ENCODE measurements at regions not wholly inside any gene's neighbourhood (a gene's known extent, or its start where the extent isn't known, plus 50 kb on each side); places are given as distances from the start of the nearest gene placed in this dataset.

DNA sequence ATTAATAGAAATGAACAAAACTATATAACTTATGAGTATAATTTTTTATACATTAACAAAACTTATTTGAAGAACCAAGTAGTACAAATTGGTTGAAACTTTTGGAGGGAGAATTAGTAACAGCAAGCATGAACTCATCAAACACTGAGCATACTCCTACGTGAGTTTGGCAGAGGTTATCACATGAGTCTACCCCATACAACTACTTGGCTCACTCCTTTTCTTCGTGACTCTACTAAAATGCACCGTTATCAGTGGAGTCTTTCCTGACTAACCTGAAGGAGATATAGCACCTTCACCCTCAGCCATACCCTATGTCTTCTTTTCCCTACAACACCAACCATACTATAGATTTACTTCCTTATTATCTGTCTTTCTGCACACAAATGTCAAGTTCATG, 794.2 kb downstream of the TFAP2A start:
- POLR2A ChIA-PET, result no interaction called here
- no peaks in the 10 kb centered on the region for H4K20me1 ChIP-seq (replicated peaks; ENCODE audit: control insufficient read depth, extremely low read depth, insufficient read depth, low read length)
- H3K9me1 ChIP-seq (replicated peaks; ENCODE audit: control insufficient read depth, extremely low read depth, insufficient read depth, low read length), result no peaks in the 10 kb centered on the region
- H2AFZ ChIP-seq (ENCODE audit: low read depth, low read length), result no peak overlapping the region
- dilution Hi-C loops (cut with MboI; ENCODE audit: extremely low pct_ligation_motif_present, low sequenced_read_pairs) (no loop called here), intact Hi-C loops (cut with micrococcal nuclease) (no loop called here)
- no peak overlapping the region for H3K4me3 ChIP-seq (replicated peaks in 1 of 3; ENCODE audit: insufficient read depth in 1 of 3, low read depth in 1 of 3, low read length in 3 of 3)
- BruUV-seq (replicated peaks), result no TSS peak
- H3K9ac ChIP-seq (replicated peaks; ENCODE audit: extremely low read depth, insufficient read depth, low read length), result no peak overlapping the region
- TF ChIP-seq POLR2AphosphoS5 (IDR thresholded peaks at IDR 0.05; ENCODE audit: insufficient read depth, low read depth, low read length), result no peak
- no peaks in the 10 kb centered on the region for H3K27me3 ChIP-seq (ENCODE audit: control insufficient read depth in 2 of 2, insufficient read depth in 2 of 2, low read length in 2 of 2)
- no peaks in the 10 kb centered on the region for H3K79me2 ChIP-seq (ENCODE audit: control insufficient read depth, insufficient read depth, low read length)
- H3K27ac ChIP-seq (ENCODE audit: insufficient read depth, low read depth, low read length), result no peak overlapping the region
- FAIRE-seq (no peak), DNase-seq (ENCODE audit: low read depth, low spot score) (no peak)
- CTCF ChIA-PET, result interaction anchor here (0.9 kb wide), 1 partner anchor 9 kb away, joined by 6 read pairs; no protein-coding TSS in a partner anchor
- no peaks in the 10 kb centered on the region for H3K4me1 ChIP-seq (ENCODE audit: control insufficient read depth, extremely low read depth, insufficient read depth, low read length)
- H3K36me3 ChIP-seq (ENCODE audit: control insufficient read depth in 2 of 2, extremely low read depth in 1 of 2, insufficient read depth in 2 of 2, low read length in 2 of 2), result no peaks in the 10 kb centered on the region
- H3K4me2 ChIP-seq (ENCODE audit: insufficient read depth, low read length), result no peak overlapping the region
- H3K9me3 ChIP-seq (replicated peaks; ENCODE audit: control insufficient read depth, insufficient read depth, low read length), result peaks cover 2% of the 10 kb centered on the region

GRCh38 chr6:9620263-9620662, 794.6 kb downstream of the TFAP2A start:
- TF ChIP-seq JUN (IDR thresholded peaks at IDR 0.05; ENCODE audit: borderline replicate concordance, insufficient read depth, insufficient read length, low read depth) (no peak), FOS (IDR thresholded peaks at IDR 0.05; ENCODE audit: borderline replicate concordance, insufficient read depth, low read length) (no peak), POLR2AphosphoS5 (IDR thresholded peaks at IDR 0.05; ENCODE audit: insufficient read depth, low read depth, low read length) (no peak), CTCF (IDR thresholded peaks at IDR 0.05; ENCODE audit: extremely low read depth in 1 of 2, insufficient read depth in 1 of 2, low read depth in 1 of 2, low read length in 2 of 2) (no peak), POLR2A (IDR thresholded peaks at IDR 0.05; ENCODE audit: low read depth, low read length) (no peak), GATA2 (IDR thresholded peaks at IDR 0.05; ENCODE audit: insufficient read depth, insufficient read length, low read depth, low read length) (no peak), EZH2 (IDR thresholded peaks at IDR 0.05; ENCODE audit: borderline replicate concordance, low read depth, low read length, severe bottlenecking) (no peak), MAX (IDR thresholded peaks at IDR 0.05; ENCODE audit: insufficient read depth, insufficient read length) (no peak), MYC (IDR thresholded peaks at IDR 0.05; ENCODE audit: low read depth, low read length) (no peak)
- FAIRE-seq (no peak), DNase-seq (ENCODE audit: low read depth, low spot score) (no peak)
- no peak overlapping the region for H3K9ac ChIP-seq (replicated peaks; ENCODE audit: extremely low read depth, insufficient read depth, low read length)
- peaks cover 2% of the 10 kb centered on the region for H3K9me3 ChIP-seq (replicated peaks; ENCODE audit: control insufficient read depth, insufficient read depth, low read length)
- H3K4me1 ChIP-seq (ENCODE audit: control insufficient read depth, extremely low read depth, insufficient read depth, low read length), result no peaks in the 10 kb centered on the region
- H2AFZ ChIP-seq (ENCODE audit: low read depth, low read length), result no peak overlapping the region
- no peaks in the 10 kb centered on the region for H4K20me1 ChIP-seq (replicated peaks; ENCODE audit: control insufficient read depth, extremely low read depth, insufficient read depth, low read length)
- no peak overlapping the region for H3K4me2 ChIP-seq (ENCODE audit: insufficient read depth, low read length)
- H3K4me3 ChIP-seq (replicated peaks in 1 of 3; ENCODE audit: insufficient read depth in 1 of 3, low read depth in 1 of 3, low read length in 3 of 3), result no peak overlapping the region
- dilution Hi-C loops (cut with MboI; ENCODE audit: extremely low pct_ligation_motif_present, low sequenced_read_pairs), result no loop called here
- no peak overlapping the region for H3K27ac ChIP-seq (ENCODE audit: insufficient read depth, low read depth, low read length)
- H3K36me3 ChIP-seq (ENCODE audit: control insufficient read depth in 2 of 2, extremely low read depth in 1 of 2, insufficient read depth in 2 of 2, low read length in 2 of 2), result no peaks in the 10 kb centered on the region
- H3K27me3 ChIP-seq (ENCODE audit: control insufficient read depth in 2 of 2, insufficient read depth in 2 of 2, low read length in 2 of 2), result no peaks in the 10 kb centered on the region
- no peaks in the 10 kb centered on the region for H3K9me1 ChIP-seq (replicated peaks; ENCODE audit: control insufficient read depth, extremely low read depth, insufficient read depth, low read length)
- POLR2A ChIA-PET, result no interaction called here
- intact Hi-C loops (cut with micrococcal nuclease), result no loop called here
- BruUV-seq (replicated peaks), result no TSS peak
- no peaks in the 10 kb centered on the region for H3K79me2 ChIP-seq (ENCODE audit: control insufficient read depth, insufficient read depth, low read length)
- CTCF ChIA-PET, result no interaction called here
